Colonic mucosa (tissue), 4 donors: ENCODE measurements at regions not wholly inside any gene's neighbourhood (a gene's known extent, or its start where the extent isn't known, plus 50 kb on each side); places are given as distances from the start of the nearest gene placed in this dataset.

ENCODE experiments used
- DNase-seq: peaks from one replicate; pipeline ENCODE4 v3.0.0-alpha.2; 2020
- H3K27ac ChIP-seq: fragments of 200-600 bp; one replicate; pipeline ENCODE4 v1.8.0; 2021
- H3K27me3 ChIP-seq: fragments of 200-600 bp; one replicate; pipeline ENCODE4 v1.8.0; 2021
- H3K36me3 ChIP-seq: fragments of 200-600 bp; one replicate; pipeline ENCODE4 v1.8.0; 2021
- H3K4me1 ChIP-seq: fragments of 200-600 bp; one replicate; pipeline ENCODE4 v1.8.0; 2021; ENCODE audit warnings: mild to moderate bottlenecking
- H3K4me3 ChIP-seq: fragments of 200-600 bp; one replicate; pipeline ENCODE4 v1.8.0; 2021
- H3K9ac ChIP-seq, 2 donors: one replicate each; pipeline ENCODE4 v1.7.0; 2013; ENCODE audit warnings: control low read depth in 2 of 2, low read depth in 2 of 2, low read length in 2 of 2
- H3K9me3 ChIP-seq: fragments of 200-600 bp; one replicate; pipeline ENCODE4 v1.8.0; 2021
- CTCF ChIP-seq: fragments of 200-600 bp; IDR thresholded peaks from one replicate; pipeline ENCODE4 v1.8.0; 2022; ENCODE audit warnings: antibody characterized with exemption, mild to moderate bottlenecking
- intact Hi-C: fragments of 100-400 bp; cut with DNase I; formaldehyde crosslinking; loops from one replicate; pipeline ENCODE4 v1.14.1; 2022
- donor health status: healthy.
- donor health status: DM: no; HTN: no; CAD: no.
- donor health status: DM: no; HTN: no; CAD: no.

GRCh38 chr12:111298582-111299436 lies 70.1 kb downstream of the PHETA1 start:
- H3K4me3 ChIP-seq, result no peak overlapping the region
- no peaks in the 10 kb centered on the region for H3K36me3 ChIP-seq
- H3K27me3 ChIP-seq, result no peaks in the 10 kb centered on the region
- no peaks in the 10 kb centered on the region for H3K9me3 ChIP-seq
- TF ChIP-seq CTCF, result peak; percentile 67
- no peaks in the 10 kb centered on the region for H3K4me1 ChIP-seq
- DNase-seq, result peak; percentile 32
- H3K9ac ChIP-seq, result no peak overlapping the region
- no peak overlapping the region for H3K27ac ChIP-seq
- intact Hi-C loops, result loop anchor here (5.0 kb wide), 2 partner anchors 272 to 362 kb away; no protein-coding TSS in a partner anchor

GRCh38 chr12:111297703-111298426 lies 71.0 kb downstream of the PHETA1 start:
- H3K4me1 ChIP-seq, result no peaks in the 10 kb centered on the region
- intact Hi-C loops, result loop anchor here (5.0 kb wide), 2 partner anchors 271 to 361 kb away; no protein-coding TSS in a partner anchor
- no peak overlapping the region for H3K27ac ChIP-seq
- H3K4me3 ChIP-seq, result no peak overlapping the region
- no peak for DNase-seq
- H3K9me3 ChIP-seq, result no peaks in the 10 kb centered on the region
- TF ChIP-seq CTCF, result no peak
- no peak overlapping the region for H3K9ac ChIP-seq
- H3K27me3 ChIP-seq, result no peaks in the 10 kb centered on the region
- no peaks in the 10 kb centered on the region for H3K36me3 ChIP-seq

- no peak for DNase-seq
- Histone ChIP-seq H3K4me1 (no peaks in the 10 kb centered on the region), H3K27ac (no peak overlapping the region), H3K27me3 (no peaks in the 10 kb centered on the region), H3K36me3 (no peaks in the 10 kb centered on the region), H3K9me3 (no peaks in the 10 kb centered on the region), H3K9ac (no peak overlapping the region), H3K4me3 (no peak overlapping the region)
- intact Hi-C loops, result loop anchor here (5.0 kb wide), 2 partner anchors 270 to 360 kb away; no protein-coding TSS in a partner anchor
- TF ChIP-seq CTCF, result no peak
These were observed 71.9 kb downstream of the PHETA1 start for GRCh38 chr12:111296906-111297463.

GRCh38 chr12:111295176-111295575 lies 73.7 kb downstream of the PHETA1 start:
- intact Hi-C loops, result loop anchor here (5.0 kb wide), 2 partner anchors 268 to 358 kb away; no protein-coding TSS in a partner anchor
- Histone ChIP-seq H3K36me3 (no peaks in the 10 kb centered on the region), H3K27ac (no peak overlapping the region), H3K9me3 (no peaks in the 10 kb centered on the region), H3K4me1 (no peaks in the 10 kb centered on the region), H3K4me3 (no peak overlapping the region), H3K27me3 (no peaks in the 10 kb centered on the region), H3K9ac (no peak overlapping the region)
- DNase-seq, result no peak
- TF ChIP-seq CTCF, result no peak

- no peak overlapping the region for H3K27ac ChIP-seq
- intact Hi-C loops, result no loop called here
- H3K9me3 ChIP-seq, result no peaks in the 10 kb centered on the region
- no peak overlapping the region for H3K9ac ChIP-seq
- H3K36me3 ChIP-seq, result no peaks in the 10 kb centered on the region
- TF ChIP-seq CTCF, result no peak
- no peak for DNase-seq
- H3K4me3 ChIP-seq, result no peak overlapping the region
- no peaks in the 10 kb centered on the region for H3K4me1 ChIP-seq
- no peaks in the 10 kb centered on the region for H3K27me3 ChIP-seq
These were observed 75.5 kb downstream of the PHETA1 start for GRCh38 chr12:111293266-111294009.
